ENCODE measurements at regions not wholly inside any gene's neighbourhood (a gene's known extent, or its start where the extent isn't known, plus 50 kb on each side); places are given as distances from the start of the nearest gene placed in this dataset.

DNA sequence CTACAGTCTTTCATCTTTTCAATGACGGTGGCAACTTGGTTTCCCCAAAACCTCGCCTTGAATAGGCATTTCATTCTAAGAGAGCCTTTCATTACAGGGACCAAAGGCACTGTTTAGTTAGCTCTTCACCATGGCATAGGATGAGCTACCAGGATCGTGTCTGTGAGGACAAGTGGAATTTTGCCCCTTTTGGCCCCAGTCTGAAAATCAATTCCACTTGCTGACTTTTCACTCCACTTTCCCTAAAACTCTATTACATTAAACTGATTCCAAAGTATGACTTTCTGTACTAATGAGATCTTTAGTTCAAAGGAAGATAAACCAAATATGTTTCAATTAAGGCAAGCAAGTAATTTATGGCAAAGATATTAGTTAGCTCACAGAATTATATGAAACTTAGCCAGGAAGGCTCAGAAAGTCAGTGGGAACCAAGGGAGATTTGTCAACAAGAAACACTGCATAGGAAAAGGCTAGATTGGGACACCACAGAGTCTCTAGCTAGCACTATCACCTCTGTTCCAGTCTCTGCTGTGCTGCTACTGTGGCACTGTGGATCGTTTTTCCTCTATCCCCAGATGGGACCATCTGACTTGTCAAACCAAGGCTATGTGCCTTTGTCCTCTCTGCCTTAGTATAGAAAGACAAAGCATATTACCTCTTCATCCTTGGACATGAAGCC lies 145.6 kb downstream of the SLC7A11 start:
- TF ChIP-seq, protein P1, sequence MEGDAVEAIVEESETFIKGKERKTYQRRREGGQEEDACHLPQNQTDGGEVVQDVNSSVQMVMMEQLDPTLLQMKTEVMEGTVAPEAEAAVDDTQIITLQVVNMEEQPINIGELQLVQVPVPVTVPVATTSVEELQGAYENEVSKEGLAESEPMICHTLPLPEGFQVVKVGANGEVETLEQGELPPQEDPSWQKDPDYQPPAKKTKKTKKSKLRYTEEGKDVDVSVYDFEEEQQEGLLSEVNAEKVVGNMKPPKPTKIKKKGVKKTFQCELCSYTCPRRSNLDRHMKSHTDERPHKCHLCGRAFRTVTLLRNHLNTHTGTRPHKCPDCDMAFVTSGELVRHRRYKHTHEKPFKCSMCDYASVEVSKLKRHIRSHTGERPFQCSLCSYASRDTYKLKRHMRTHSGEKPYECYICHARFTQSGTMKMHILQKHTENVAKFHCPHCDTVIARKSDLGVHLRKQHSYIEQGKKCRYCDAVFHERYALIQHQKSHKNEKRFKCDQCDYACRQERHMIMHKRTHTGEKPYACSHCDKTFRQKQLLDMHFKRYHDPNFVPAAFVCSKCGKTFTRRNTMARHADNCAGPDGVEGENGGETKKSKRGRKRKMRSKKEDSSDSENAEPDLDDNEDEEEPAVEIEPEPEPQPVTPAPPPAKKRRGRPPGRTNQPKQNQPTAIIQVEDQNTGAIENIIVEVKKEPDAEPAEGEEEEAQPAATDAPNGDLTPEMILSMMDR (IDR thresholded peaks at IDR 0.05; ENCODE audit: low read depth, low read length, missing control alignments) = no peak
- no peaks in the 10 kb centered on the region for H3K27me3 ChIP-seq (replicated peaks)
- H3K4me3 ChIP-seq (ENCODE audit: low read depth, low read length) = no peak overlapping the region
- no peak for DNase-seq
- in situ Hi-C loops (cut with HindIII; ENCODE audit: low pct_ligation_motif_present, low sequenced_read_pairs) = no loop called here
- H3K36me3 ChIP-seq (replicated peaks) = no peaks in the 10 kb centered on the region
- no peak overlapping the region for H3K27ac ChIP-seq

DNA sequence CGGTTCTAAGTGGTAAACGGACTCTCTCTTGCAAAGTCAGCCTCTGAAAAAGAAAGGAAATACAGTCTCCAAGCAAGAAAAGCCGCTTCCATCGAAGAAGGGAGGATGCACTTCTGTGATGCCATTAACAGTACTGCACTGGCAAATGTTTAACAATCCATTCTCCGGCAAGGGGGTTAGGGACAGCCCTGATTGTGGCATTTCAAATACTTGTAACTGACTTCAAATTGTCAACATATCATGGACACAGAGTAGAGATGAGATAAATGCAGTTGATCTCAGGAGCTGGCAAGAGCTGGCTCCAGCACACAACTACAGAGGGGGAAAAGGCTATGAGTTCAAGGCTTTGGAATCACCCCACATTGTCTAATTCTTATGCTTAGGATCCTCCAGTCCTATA lies 146.8 kb downstream of the SLC7A11 start:
- Histone ChIP-seq H3K27ac (no peak overlapping the region), H3K4me3 (ENCODE audit: low read depth, low read length) (no peak overlapping the region), H3K27me3 (replicated peaks) (no peaks in the 10 kb centered on the region), H3K36me3 (replicated peaks) (no peaks in the 10 kb centered on the region)
- in situ Hi-C loops (cut with HindIII; ENCODE audit: low pct_ligation_motif_present, low sequenced_read_pairs) = no loop called here
- TF ChIP-seq, protein P1 (IDR thresholded peaks at IDR 0.05; ENCODE audit: low read depth, low read length, missing control alignments) = no peak
- no peak for DNase-seq

DNA sequence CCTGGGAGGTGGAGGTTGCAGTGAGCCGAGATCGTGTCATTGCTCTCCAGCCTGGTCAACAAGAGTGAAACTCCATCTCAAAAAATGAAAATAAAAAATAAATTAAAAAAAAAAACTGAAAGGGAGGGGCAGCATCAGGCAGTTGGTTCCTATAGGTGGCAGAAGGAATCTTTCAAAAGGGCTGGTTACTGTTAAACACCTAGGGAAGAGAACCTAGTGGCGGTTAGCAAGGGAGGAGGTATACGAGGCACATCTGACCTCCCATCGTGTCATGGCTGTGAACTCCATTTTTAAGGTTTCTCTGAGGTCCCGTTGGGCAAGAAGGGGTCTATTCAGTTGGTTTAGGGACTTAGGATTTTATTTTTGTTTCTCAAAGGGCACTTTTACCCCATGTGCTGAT lies 150.1 kb downstream of the SLC7A11 start:
- DNase-seq = no peak
- Histone ChIP-seq H3K36me3 (replicated peaks) (no peaks in the 10 kb centered on the region), H3K27ac (no peak overlapping the region), H3K27me3 (replicated peaks) (no peaks in the 10 kb centered on the region), H3K4me3 (ENCODE audit: low read depth, low read length) (no peak overlapping the region)
- TF ChIP-seq, protein P1 (IDR thresholded peaks at IDR 0.05; ENCODE audit: low read depth, low read length, missing control alignments) = no peak
- in situ Hi-C loops (cut with HindIII; ENCODE audit: low pct_ligation_motif_present, low sequenced_read_pairs) = no loop called here

DNA sequence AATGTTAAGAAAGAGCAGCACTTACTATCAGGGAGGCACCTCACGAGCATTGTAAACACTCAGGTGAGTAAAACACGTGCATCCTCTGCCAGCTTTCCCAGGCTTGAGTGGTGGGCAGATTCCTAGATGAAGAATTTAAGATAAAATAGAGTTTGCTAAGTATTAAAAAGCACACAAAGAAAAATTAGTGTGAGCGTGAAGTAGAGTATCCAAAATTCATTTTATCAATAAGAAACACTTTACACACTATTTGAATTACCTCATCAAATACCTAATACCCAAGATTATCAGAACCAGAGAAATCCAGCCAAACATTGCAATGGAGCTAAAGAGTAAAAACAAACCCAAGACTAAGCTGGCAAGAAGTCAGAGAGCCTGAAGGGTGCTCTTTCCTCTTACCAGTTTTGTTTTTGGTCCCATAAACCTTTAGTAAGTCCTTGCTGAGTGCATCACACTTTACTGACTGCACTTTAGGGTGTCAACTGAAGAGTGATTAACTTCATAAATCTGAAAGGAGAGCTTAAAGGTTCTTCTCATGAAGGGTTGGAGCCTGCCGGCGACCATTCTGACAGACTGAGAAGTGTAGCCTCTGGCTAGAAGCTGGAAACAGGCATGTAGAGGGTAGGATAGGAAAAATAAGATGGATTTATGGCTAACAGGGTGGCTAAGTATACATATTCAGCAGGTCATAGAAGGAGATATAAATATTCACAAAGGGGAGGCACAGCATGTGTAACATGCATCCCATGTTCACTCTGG lies 151.1 kb downstream of the SLC7A11 start:
- no peak for DNase-seq
- Histone ChIP-seq H3K36me3 (replicated peaks) (no peaks in the 10 kb centered on the region), H3K27ac (no peak overlapping the region), H3K27me3 (replicated peaks) (no peaks in the 10 kb centered on the region), H3K4me3 (ENCODE audit: low read depth, low read length) (no peak overlapping the region)
- TF ChIP-seq, protein P1 (IDR thresholded peaks at IDR 0.05; ENCODE audit: low read depth, low read length, missing control alignments) = no peak
- in situ Hi-C loops (cut with HindIII; ENCODE audit: low pct_ligation_motif_present, low sequenced_read_pairs) = no loop called here

DNA sequence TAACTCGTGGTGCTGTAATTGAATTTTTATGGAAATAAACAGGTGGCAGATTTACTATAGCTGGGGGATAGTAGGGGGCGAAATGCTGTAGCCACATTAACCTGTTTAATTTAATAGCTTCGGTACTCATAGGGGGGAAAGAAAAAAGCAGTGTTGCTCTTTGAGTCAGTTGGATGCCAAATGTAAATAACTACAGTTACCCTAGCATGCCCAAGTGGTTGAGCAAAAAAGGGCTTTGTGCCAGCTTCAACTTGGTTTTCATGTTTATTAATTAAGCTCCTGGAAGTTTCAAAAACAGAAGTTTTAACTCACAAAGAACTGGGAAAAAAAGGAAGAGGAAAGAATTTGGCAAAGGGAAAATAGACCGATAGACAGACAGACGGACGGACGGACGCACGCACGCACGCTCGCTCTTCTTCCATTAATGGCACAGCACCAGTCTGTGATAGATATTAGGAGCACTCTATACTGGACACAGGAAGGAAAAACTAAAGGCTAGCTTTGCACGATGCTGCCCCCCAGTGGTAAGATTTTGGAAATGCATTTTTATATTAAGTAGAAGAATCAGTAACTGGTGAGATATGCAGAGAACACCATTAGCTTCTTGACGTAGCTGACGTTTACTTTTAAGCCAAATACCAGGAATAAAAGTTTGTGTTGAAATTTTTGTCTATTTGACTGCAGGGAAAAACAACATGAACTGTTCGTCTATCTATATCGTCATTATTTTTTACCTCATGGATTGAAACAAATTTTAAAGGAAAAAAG lies 151.8 kb downstream of the SLC7A11 start:
- Histone ChIP-seq H3K27me3 (replicated peaks) (no peaks in the 10 kb centered on the region), H3K36me3 (replicated peaks) (no peaks in the 10 kb centered on the region), H3K4me3 (ENCODE audit: low read depth, low read length) (peak overlapping the region; percentile 42), H3K27ac (no peak overlapping the region)
- in situ Hi-C loops (cut with HindIII; ENCODE audit: low pct_ligation_motif_present, low sequenced_read_pairs) = no loop called here
- TF ChIP-seq, protein P1 (IDR thresholded peaks at IDR 0.05; ENCODE audit: low read depth, low read length, missing control alignments) = peak; percentile 71
- DNase-seq = peak; percentile 87
